Neuronal stem cell (in vitro differentiated cells): ENCODE measurements at regions not wholly inside any gene's neighbourhood (a gene's known extent, or its start where the extent isn't known, plus 50 kb on each side); places are given as distances from the start of the nearest gene placed in this dataset.
"Not testable (repeated sequence)": the region's sequence is repeated elsewhere in the genome, so short reads cannot be mapped to it uniquely, and the experiment has no call there.

Experiments
- DNase-seq: peaks from one replicate; pipeline ENCODE4 v3.0.0-alpha.2; 2013; ENCODE audit warnings: low spot score
- H2AFZ ChIP-seq: one replicate; pipeline ENCODE4 v1.6.1; 2013; ENCODE audit warnings: mild to moderate bottlenecking, low read length, inconsistent platforms
- H2AK5ac ChIP-seq: 2 replicates; pipeline ENCODE4 v1.6.1; 2013; ENCODE audit warnings: low read depth, mild to moderate bottlenecking, inconsistent platforms, low read length, moderate library complexity, mixed read lengths
- H2BK120ac ChIP-seq: 2 replicates; pipeline ENCODE4 v1.6.1; 2013; ENCODE audit warnings: low read depth, mild to moderate bottlenecking, inconsistent platforms, low read length, moderate library complexity, mixed read lengths
- H2BK12ac ChIP-seq: one replicate; pipeline ENCODE4 v1.6.1; 2013; ENCODE audit warnings: low read length, inconsistent platforms
- H2BK15ac ChIP-seq: 2 replicates; pipeline ENCODE4 v1.6.1; 2013; ENCODE audit warnings: mild to moderate bottlenecking, low read length, inconsistent platforms, mixed read lengths
- H2BK5ac ChIP-seq: one replicate; pipeline ENCODE4 v1.6.1; 2013; ENCODE audit warnings: inconsistent platforms, mild to moderate bottlenecking, low read length, moderate library complexity
- H3K14ac ChIP-seq: one replicate; pipeline ENCODE4 v1.6.1; 2013; ENCODE audit warnings: low read length, inconsistent platforms
- H3K18ac ChIP-seq: 2 replicates; pipeline ENCODE4 v1.6.1; 2013; ENCODE audit warnings: low read length, inconsistent platforms
- H3K23ac ChIP-seq: 2 replicates; pipeline ENCODE4 v1.6.1; 2013; ENCODE audit warnings: low read depth, mild to moderate bottlenecking, mixed read lengths, low read length, inconsistent platforms; ENCODE audit not compliant: poor library complexity
- H3K27ac ChIP-seq: replicated peaks from 3 replicates; pipeline ENCODE4 v1.5.1; 2013; ENCODE audit warnings: low read length, inconsistent platforms
- H3K27me3 ChIP-seq, 3 experiments: 2 replicates each; pipeline ENCODE4 v1.6.1; 2013; ENCODE audit warnings: low read length in 3 of 3, mild to moderate bottlenecking in 2 of 3, inconsistent platforms in 1 of 3, low read depth in 1 of 3, mixed read lengths in 1 of 3, moderate library complexity in 1 of 3; ENCODE audit not compliant: control insufficient read depth in 3 of 3, insufficient read depth in 3 of 3
- H3K36me3 ChIP-seq, 2 donors: replicated peaks in 1 of 2; 2 replicates each; pipeline ENCODE4 v1.6.1; 2013; ENCODE audit warnings: low read length in 2 of 2; ENCODE audit not compliant: control insufficient read depth in 2 of 2, insufficient read depth in 2 of 2
- H3K4ac ChIP-seq: 2 replicates; pipeline ENCODE4 v1.6.1; 2013; ENCODE audit warnings: inconsistent platforms, mild to moderate bottlenecking, low read length, moderate library complexity
- H3K4me1 ChIP-seq, 2 donors: 1 replicate in 1 of 2; 2 replicates in 1 of 2; pipeline ENCODE4 v1.6.1; 2013; ENCODE audit warnings: low read length in 2 of 2, low read depth in 1 of 2; ENCODE audit not compliant: control insufficient read depth in 2 of 2, insufficient read depth in 1 of 2
- H3K4me2 ChIP-seq: one replicate; pipeline ENCODE4 v1.6.1; 2013; ENCODE audit warnings: mild to moderate bottlenecking, low read length, inconsistent platforms; ENCODE audit not compliant: insufficient read depth, poor library complexity, severe bottlenecking
- H3K4me3 ChIP-seq, 2 donors: 2 replicates each; pipeline ENCODE4 v1.5.1; 2013; ENCODE audit warnings: low read length in 2 of 2, mild to moderate bottlenecking in 2 of 2, inconsistent platforms in 1 of 2, moderate library complexity in 1 of 2
- H3K79me1 ChIP-seq: one replicate; pipeline ENCODE4 v1.6.1; 2013; ENCODE audit warnings: low read depth, mild to moderate bottlenecking, inconsistent platforms, low read length, moderate library complexity
- H3K9ac ChIP-seq: one replicate; pipeline ENCODE4 v1.6.1; 2013; ENCODE audit warnings: mild to moderate bottlenecking, low read depth, low read length, inconsistent platforms; ENCODE audit not compliant: poor library complexity
- H3K9me3 ChIP-seq, 2 donors: replicated peaks in 1 of 2; 2 replicates each; pipeline versions ENCODE3 to v1.6.1; 2013; ENCODE audit warnings: low read length in 2 of 2, mild to moderate bottlenecking in 2 of 2, inconsistent platforms in 1 of 2, low read depth in 1 of 2, mixed read lengths in 1 of 2, moderate library complexity in 1 of 2; ENCODE audit not compliant: control insufficient read depth in 2 of 2, insufficient read depth in 1 of 2
- H4K8ac ChIP-seq: one replicate; pipeline ENCODE4 v1.6.1; 2013; ENCODE audit warnings: low read depth, mild to moderate bottlenecking, inconsistent platforms, low read length, moderate library complexity
- H4K91ac ChIP-seq: one replicate; pipeline ENCODE4 v1.6.1; 2013; ENCODE audit warnings: low read length, low read depth, mild to moderate bottlenecking, inconsistent platforms; ENCODE audit not compliant: poor library complexity
- WGBS, 2 donors: extraction: QIAGEN DNeasy Blood & Tissue Kit; methylation state at CpG; one replicate each; pipeline ENCODE4 v1.1.7; 2013; ENCODE audit warnings: missing lambda C conversion rate in 2 of 2, mixed read lengths in 1 of 2; ENCODE audit not compliant: insufficient read length in 2 of 2, insufficient replicate concordance in 1 of 2; ENCODE audit errors: extremely low coverage in 2 of 2; 5-methylcytosine and 5-hydroxymethylcytosine counted together

DNA sequence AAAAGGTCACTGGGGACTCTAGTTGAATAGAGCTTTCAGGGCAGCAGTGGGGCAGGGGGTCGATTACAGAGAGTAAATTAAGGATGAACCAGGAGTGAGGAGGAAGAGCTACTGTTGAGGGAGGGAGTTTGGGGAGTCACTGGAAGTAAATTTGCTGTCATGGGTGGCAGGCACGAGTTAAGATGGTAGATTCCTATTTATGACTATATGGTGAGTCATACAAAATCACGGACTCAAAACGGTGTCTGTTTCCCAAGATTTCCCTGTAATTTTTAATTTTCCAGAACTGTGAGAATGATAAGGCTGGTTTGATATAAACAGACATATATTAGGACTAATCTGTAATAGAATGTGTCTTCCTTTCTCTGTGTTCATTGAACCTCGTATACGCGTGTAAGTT is 287.6 kb upstream of the GOT2 start:
- no peak overlapping the region for H4K91ac ChIP-seq

DNA sequence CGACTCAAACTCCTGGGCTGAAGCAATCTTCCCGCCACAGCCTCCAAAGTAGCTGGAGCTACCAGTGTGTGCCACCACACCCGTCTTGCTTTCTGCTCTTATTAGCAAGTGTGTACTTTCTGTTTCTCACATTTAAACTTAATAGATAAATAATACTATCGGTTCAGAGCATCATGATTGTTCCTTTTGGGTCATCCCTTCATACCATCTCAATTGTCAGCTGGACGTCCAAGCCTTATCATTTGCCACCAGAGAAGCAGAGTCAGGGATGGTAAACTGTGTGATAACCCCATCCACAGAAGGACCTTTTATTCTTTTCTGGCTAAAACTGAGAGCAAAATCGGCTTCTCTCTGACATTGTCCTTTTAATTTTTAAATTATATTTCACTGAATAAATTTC is 279.8 kb upstream of the GOT2 start:
- no peaks in the 10 kb centered on the region for H3K4me1 ChIP-seq
- no CpG with 5 or more reads among the region's 6 CpGs for WGBS, 2 donors

More for the DNA sequence above, 287.6 kb upstream of the GOT2 start:
- DNase-seq, result no peak
- Histone ChIP-seq H3K14ac (no peak overlapping the region), H3K27ac (no peak overlapping the region), H2BK120ac (no peak overlapping the region), H3K79me1 (no peaks in the 10 kb centered on the region), H4K8ac (no peak overlapping the region), H3K4ac (no peak overlapping the region), H3K23ac (no peak overlapping the region), H2AK5ac (no peak overlapping the region), H3K4me1 (no peaks in the 10 kb centered on the region), H3K9ac (no peak overlapping the region), H3K18ac (no peak overlapping the region), H2BK12ac (no peak overlapping the region), H3K27me3 (no peaks in the 10 kb centered on the region), H3K9me3 (no peaks in the 10 kb centered on the region), H3K4me3 (no peak overlapping the region), H3K36me3 (no peaks in the 10 kb centered on the region), H3K4me2 (no peak overlapping the region), H2BK5ac (no peak overlapping the region), H2BK15ac (no peak overlapping the region), H2AFZ (no peak overlapping the region)
- no CpG with 5 or more reads among the region's 7 CpGs for WGBS, 2 donors

DNA sequence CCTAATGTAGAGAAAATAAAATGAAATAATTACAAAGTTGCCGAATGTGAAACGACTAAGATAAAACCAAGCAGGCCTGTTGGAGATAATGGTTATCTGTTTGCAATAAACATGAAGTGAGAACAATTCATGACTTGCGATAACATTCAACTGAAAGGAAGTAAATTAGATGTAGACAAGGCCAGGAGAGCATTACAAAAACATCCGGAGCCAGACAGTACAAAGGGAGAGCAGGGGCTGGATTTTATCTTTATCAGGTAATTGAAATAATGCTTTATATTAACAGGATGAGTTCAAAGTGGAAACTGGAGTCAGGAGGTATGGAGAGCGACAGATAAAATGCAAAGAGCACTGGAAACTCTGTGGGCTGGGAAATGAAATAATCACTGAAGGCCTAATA is 265.6 kb upstream of the GOT2 start:
- Histone ChIP-seq H3K27ac (no peak overlapping the region), H3K4me3 (no peak overlapping the region), H3K18ac (no peak overlapping the region), H2BK15ac (no peak overlapping the region), H3K14ac (no peak overlapping the region), H4K8ac (no peak overlapping the region), H3K4me2 (no peak overlapping the region), H3K4ac (no peak overlapping the region), H2BK12ac (no peak overlapping the region), H2AFZ (no peak overlapping the region), H3K79me1 (no peaks in the 10 kb centered on the region), H2BK5ac (no peak overlapping the region), H4K91ac (no peak overlapping the region), H3K9ac (no peak overlapping the region), H2BK120ac (no peak overlapping the region), H3K4me1 (no peaks in the 10 kb centered on the region), H3K36me3 (no peaks in the 10 kb centered on the region), H3K27me3 (no peaks in the 10 kb centered on the region), H3K9me3 (no peaks in the 10 kb centered on the region), H3K23ac (no peak overlapping the region), H2AK5ac (no peak overlapping the region)
- no CpG with 5 or more reads among the region's 5 CpGs for WGBS, 2 donors
- DNase-seq, result no peak

More for the DNA sequence above, 279.8 kb upstream of the GOT2 start:
- no peak overlapping the region for H3K4ac ChIP-seq
- no peak overlapping the region for H3K4me2 ChIP-seq
- no peaks in the 10 kb centered on the region for H3K79me1 ChIP-seq
- H3K14ac ChIP-seq, result no peak overlapping the region
- no peak for DNase-seq
- no peaks in the 10 kb centered on the region for H3K27me3 ChIP-seq
- H4K8ac ChIP-seq, result no peak overlapping the region
- no peak overlapping the region for H4K91ac ChIP-seq
- H2BK120ac ChIP-seq, result no peak overlapping the region
- no peaks in the 10 kb centered on the region for H3K36me3 ChIP-seq
- H3K23ac ChIP-seq, result no peak overlapping the region
- no peak overlapping the region for H3K27ac ChIP-seq
- H2BK5ac ChIP-seq, result no peak overlapping the region
- H3K4me3 ChIP-seq, result no peak overlapping the region
- no peaks in the 10 kb centered on the region for H3K9me3 ChIP-seq
- H3K9ac ChIP-seq, result no peak overlapping the region
- no peak overlapping the region for H2AFZ ChIP-seq
- H3K18ac ChIP-seq, result no peak overlapping the region
- H2AK5ac ChIP-seq, result no peak overlapping the region
- no peak overlapping the region for H2BK12ac ChIP-seq
- H2BK15ac ChIP-seq, result no peak overlapping the region

DNA sequence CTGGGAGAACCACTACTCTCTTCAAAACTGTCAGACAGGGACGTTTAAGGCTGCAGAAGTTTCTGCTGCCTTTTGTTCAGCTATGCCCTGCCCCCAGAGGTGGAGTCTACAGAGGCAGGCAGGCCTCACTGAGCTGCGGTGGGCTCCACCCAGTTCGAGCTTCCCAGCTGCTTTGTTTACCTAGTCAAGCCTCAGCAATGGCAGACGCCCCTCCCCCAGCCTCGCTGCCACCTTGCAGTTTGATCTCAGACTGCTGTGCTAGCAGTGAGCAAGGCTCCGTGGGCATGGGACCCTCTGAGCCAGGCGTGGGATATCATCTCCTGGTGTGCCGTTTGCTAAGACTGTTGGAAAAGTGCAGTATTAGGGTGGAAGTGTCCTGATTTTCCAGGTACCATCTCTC is 258.6 kb upstream of the GOT2 start:
- H2BK12ac ChIP-seq, H4K8ac ChIP-seq, H3K14ac ChIP-seq, H3K4me1 ChIP-seq, H2BK5ac ChIP-seq, H3K18ac ChIP-seq, H3K36me3 ChIP-seq, H2AK5ac ChIP-seq, H3K23ac ChIP-seq, H4K91ac ChIP-seq, H3K27ac ChIP-seq, H3K79me1 ChIP-seq, DNase-seq, H3K4me3 ChIP-seq, H2AFZ ChIP-seq, H3K4ac ChIP-seq, H2BK15ac ChIP-seq, H3K27me3 ChIP-seq, H3K4me2 ChIP-seq, H2BK120ac ChIP-seq, H3K9ac ChIP-seq, H3K9me3 ChIP-seq: not testable (repeated sequence)
- no CpG with 5 or more reads among the region's 8 CpGs for WGBS, 2 donors
